ENCODE measurements at regions not wholly inside any gene's neighbourhood (a gene's known extent, or its start where the extent isn't known, plus 50 kb on each side); places are given as distances from the start of the nearest gene placed in this dataset.

DNA sequence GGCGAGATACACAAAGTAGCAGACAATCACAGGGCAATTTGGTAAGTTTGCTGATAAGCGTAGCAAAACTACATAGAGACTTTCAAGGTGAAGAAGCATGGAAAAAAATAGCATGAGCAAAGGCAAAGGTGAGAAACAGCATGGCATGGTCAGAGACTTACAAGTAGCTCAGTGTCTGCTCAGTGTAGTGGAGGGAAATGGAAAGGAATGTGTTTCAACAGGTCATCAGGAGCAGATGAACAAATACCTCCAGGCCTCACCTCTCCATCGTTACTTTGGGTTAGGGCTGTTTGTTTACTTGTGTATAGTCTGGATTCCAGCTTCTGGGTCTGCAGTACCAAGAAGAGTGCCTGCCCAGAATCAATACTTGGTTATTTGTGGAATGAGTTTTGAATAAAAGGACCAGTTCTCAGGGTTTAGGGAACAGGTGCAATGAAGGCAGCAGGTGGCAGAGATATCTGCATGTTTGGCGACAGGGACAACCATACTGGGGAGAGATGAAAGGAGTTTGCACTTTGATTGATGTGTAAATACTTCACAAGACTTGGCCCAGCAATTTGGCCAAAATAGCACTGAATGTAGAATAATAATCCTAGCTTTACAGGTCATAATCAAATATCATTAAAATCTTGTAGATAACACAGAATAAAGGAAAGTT lies 97.0 kb upstream of the FGGY start:
- no peak overlapping the region for H3K27ac ChIP-seq (ENCODE audit: low read depth, low read length)
- DNase-seq (ENCODE audit: low read depth in 1 of 2, low spot score in 2 of 2): no peak
- WGBS, 2 experiments (ENCODE audit: extremely low coverage in 1 of 2, insufficient coverage in 1 of 2, insufficient read length in 1 of 2, insufficient replicate concordance in 2 of 2, low coverage in 1 of 2, low lambda C conversion rate in 2 of 2, missing lambda C conversion rate in 1 of 2): 91% methylated on average over 4 of the region's 4 CpGs; no CpG with 5 or more reads in 1 of the 2 experiments
- H3K23ac ChIP-seq (ENCODE audit: insufficient read length): no peak overlapping the region
- H2BK20ac ChIP-seq (ENCODE audit: low read length): no peak overlapping the region
- no peak overlapping the region for H4K8ac ChIP-seq (ENCODE audit: extremely low read depth, insufficient read depth, low read length)
- H3K9ac ChIP-seq (replicated peaks in 1 of 4; ENCODE audit: extremely low read depth in 1 of 4, low read depth in 3 of 4, low read length in 3 of 4): no peak overlapping the region
- H2BK15ac ChIP-seq (ENCODE audit: low read length): no peak overlapping the region
- no peak overlapping the region for H4K5ac ChIP-seq (ENCODE audit: insufficient read length, low read depth, low read length)
- TF ChIP-seq RNF2 (IDR thresholded peaks at IDR 0.05; ENCODE audit: borderline replicate concordance, low read depth, low read length, missing control alignments, poor library complexity, severe bottlenecking): no peak
- no peak for TF ChIP-seq NRF1 (IDR thresholded peaks at IDR 0.05; ENCODE audit: low read depth, low read length)
- no peak for TF ChIP-seq KDM4A (IDR thresholded peaks at IDR 0.05; ENCODE audit: low read depth, low read length, severe bottlenecking)
- no peak for TF ChIP-seq TBP (IDR thresholded peaks at IDR 0.05; ENCODE audit: low read depth, low read length)
- no peak for TF ChIP-seq TCF12 (IDR thresholded peaks at IDR 0.05; ENCODE audit: low read depth, low read length)
- TF ChIP-seq EGR1 (IDR thresholded peaks at IDR 0.05; ENCODE audit: borderline replicate concordance, low read depth, low read length): no peak
- TF ChIP-seq CBX8 (IDR thresholded peaks at IDR 0.05; ENCODE audit: borderline replicate concordance, low read depth, low read length): no peak
- no peak for TF ChIP-seq NANOG (IDR thresholded peaks at IDR 0.05; ENCODE audit: insufficient read depth, low read depth, low read length, poor library complexity, severe bottlenecking)
- TF ChIP-seq YY1 (IDR thresholded peaks at IDR 0.05; ENCODE audit: low read depth, low read length): no peak
- peaks cover 0 to 2% of the 10 kb centered on the region in 2 experiments; a peak in 1 of 4 replicates for H3K9me3 ChIP-seq (ENCODE audit: insufficient read depth in 2 of 2, low read depth in 1 of 2, low read length in 1 of 2)
- H3K23me2 ChIP-seq (ENCODE audit: low read depth, low read length): no peaks in the 10 kb centered on the region; the same call in 1 of the 2 replicates
- H2AK5ac ChIP-seq (ENCODE audit: low read depth, low read length): no peak overlapping the region
- H4K20me1 ChIP-seq (replicated peaks in 1 of 2; ENCODE audit: control insufficient read depth in 1 of 2, insufficient read depth in 2 of 2, low read length in 2 of 2): no peaks in the 10 kb centered on the region
- no peak overlapping the region for H3K4me2 ChIP-seq (ENCODE audit: insufficient read depth in 1 of 2, low read depth in 2 of 2, low read length in 2 of 2)
- H2BK120ac ChIP-seq (replicated peaks; ENCODE audit: low read depth, low read length): no peak overlapping the region
- H3K4me3 ChIP-seq (ENCODE audit: extremely low read depth in 1 of 4, insufficient read depth in 2 of 4, low read depth in 3 of 4, low read length in 4 of 4): no peak overlapping the region
- H3K4ac ChIP-seq (replicated peaks; ENCODE audit: insufficient read length, low read depth, low read length): no peak overlapping the region
- no peak overlapping the region for H3K18ac ChIP-seq (ENCODE audit: extremely low read depth, low read length)
- no peaks in the 10 kb centered on the region for H3K36me3 ChIP-seq (ENCODE audit: control insufficient read depth in 2 of 4, insufficient read depth in 4 of 4, low read length in 3 of 4)
- H3K79me1 ChIP-seq (ENCODE audit: low read depth, low read length): no peaks in the 10 kb centered on the region
- H2AFZ ChIP-seq (ENCODE audit: low read length): no peak overlapping the region
- no peaks in the 10 kb centered on the region for H3K4me1 ChIP-seq (replicated peaks in 1 of 4; ENCODE audit: control insufficient read depth in 3 of 4, insufficient read depth in 4 of 4, low read length in 3 of 4)
- no peak overlapping the region for H2BK5ac ChIP-seq (ENCODE audit: low read depth, low read length)
- CTCF ChIA-PET (ENCODE audit: partially characterized antibody): interaction anchor here (0.9 to 1.7 kb wide), 2 partner anchors 13 to 559 kb away, joined by 3 read pairs; no protein-coding TSS in a partner anchor
- no peak for FAIRE-seq
- no peaks in the 10 kb centered on the region for H3K79me2 ChIP-seq (ENCODE audit: control insufficient read depth in 1 of 2, insufficient read depth in 2 of 2, low read length in 2 of 2)
- H2BK12ac ChIP-seq (ENCODE audit: low read depth, low read length): no peak overlapping the region
- H4K91ac ChIP-seq (replicated peaks; ENCODE audit: insufficient read length, low read length): no peak overlapping the region
- no peak overlapping the region for H3K56ac ChIP-seq (replicated peaks; ENCODE audit: insufficient read length, low read depth, low read length)
- H3K14ac ChIP-seq (ENCODE audit: insufficient read length): no peak overlapping the region
- POLR2A ChIA-PET (ENCODE audit: partially characterized antibody): no interaction called here
- H3K27me3 ChIP-seq (replicated peaks in 1 of 4; ENCODE audit: control insufficient read depth in 3 of 4, extremely low read depth in 1 of 4, insufficient read depth in 3 of 4, low read length in 3 of 4): no peaks in the 10 kb centered on the region; a peak in 1 of 7 replicates

All from H1 (cell line).